ENCODE measurements at regions not wholly inside any gene's neighbourhood (a gene's known extent, or its start where the extent isn't known, plus 50 kb on each side); places are given as distances from the start of the nearest gene placed in this dataset.

DNA sequence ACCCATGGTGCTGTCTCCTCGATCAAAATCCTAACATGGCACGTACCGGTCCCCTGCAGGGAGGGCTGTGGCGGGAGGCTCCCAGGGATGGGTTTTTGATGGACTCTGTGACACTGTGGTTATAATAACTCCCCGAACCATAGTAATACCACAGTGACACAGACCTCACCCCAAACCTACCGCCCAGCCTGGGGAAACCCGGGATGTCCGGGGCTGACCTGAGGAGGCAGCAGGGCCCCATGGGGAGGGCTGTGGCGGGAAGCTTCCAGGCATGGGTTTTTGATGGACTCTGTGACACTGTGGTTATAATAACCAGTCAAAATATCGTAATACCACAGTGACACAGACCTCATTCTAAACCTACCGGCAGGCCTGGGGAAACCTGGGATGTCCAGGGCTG lies 378.0 kb downstream of the TMEM121 start:
- no peak for TF ChIP-seq CTCF (IDR thresholded peaks at IDR 0.05)
- TF ChIP-seq POLR2A (IDR thresholded peaks at IDR 0.05), result no peak

Measured in heart left ventricle (tissue), 13 donors.